Mesendoderm (in vitro differentiated cells): ENCODE measurements at regions not wholly inside any gene's neighbourhood (a gene's known extent, or its start where the extent isn't known, plus 50 kb on each side); places are given as distances from the start of the nearest gene placed in this dataset.

Experiments
- DNase-seq: peaks from one replicate; pipeline ENCODE4 v3.0.0; 2013
- H2AK5ac ChIP-seq: 2 replicates; pipeline ENCODE4 v1.6.1; 2013; ENCODE audit warnings: low read length, inconsistent platforms
- H2BK120ac ChIP-seq: 2 replicates; pipeline ENCODE4 v1.6.1; 2013; ENCODE audit warnings: low read depth, mild to moderate bottlenecking, low read length, moderate library complexity, mixed read lengths
- H2BK15ac ChIP-seq: replicated peaks from 2 replicates; pipeline ENCODE4 v1.6.1; 2013; ENCODE audit warnings: low read depth, mild to moderate bottlenecking, moderate library complexity
- H2BK5ac ChIP-seq: 2 replicates; pipeline ENCODE4 v1.6.1; 2013; ENCODE audit warnings: low read length, inconsistent platforms
- H3K18ac ChIP-seq: 2 replicates; pipeline ENCODE4 v1.6.1; 2013; ENCODE audit warnings: mild to moderate bottlenecking, low read length, mixed read lengths
- H3K23ac ChIP-seq: one replicate; pipeline ENCODE4 v1.6.1; 2013; ENCODE audit warnings: low read length
- H3K27ac ChIP-seq: 2 replicates; pipeline ENCODE4 v1.5.1; 2013; ENCODE audit warnings: low read depth, mild to moderate bottlenecking, inconsistent platforms, low read length, moderate library complexity
- H3K27me3 ChIP-seq: 2 replicates; pipeline ENCODE4 v1.6.1; 2013; ENCODE audit warnings: low read length, control low read depth, mild to moderate bottlenecking, inconsistent platforms; ENCODE audit not compliant: insufficient read depth, poor library complexity
- H3K36me3 ChIP-seq: 2 replicates; pipeline ENCODE4 v1.6.1; 2013; ENCODE audit warnings: low read length, inconsistent platforms; ENCODE audit not compliant: control insufficient read depth, insufficient read depth
- H3K4ac ChIP-seq: one replicate; pipeline ENCODE4 v1.6.1; 2013; ENCODE audit warnings: low read depth, mild to moderate bottlenecking, low read length, moderate library complexity
- H3K4me1 ChIP-seq: 2 replicates; pipeline ENCODE4 v1.6.1; 2013; ENCODE audit warnings: low read depth, low read length, inconsistent platforms; ENCODE audit not compliant: control insufficient read depth
- H3K4me2 ChIP-seq: 2 replicates; pipeline ENCODE4 v1.6.1; 2013; ENCODE audit warnings: low read length
- H3K4me3 ChIP-seq: 2 replicates; pipeline ENCODE4 v1.5.1; 2013; ENCODE audit warnings: mild to moderate bottlenecking, low read length
- H3K56ac ChIP-seq: one replicate; pipeline ENCODE4 v1.6.1; 2013; ENCODE audit warnings: low read length
- H3K79me1 ChIP-seq: 2 replicates; pipeline ENCODE4 v1.6.1; 2013; ENCODE audit warnings: low read length, inconsistent platforms
- H3K79me2 ChIP-seq: 2 replicates; pipeline ENCODE4 v1.6.1; 2013; ENCODE audit warnings: mild to moderate bottlenecking, low read length; ENCODE audit not compliant: control insufficient read depth, insufficient read depth
- H3K9ac ChIP-seq: 2 replicates; pipeline ENCODE4 v1.6.1; 2013; ENCODE audit warnings: low read length, inconsistent platforms
- H4K5ac ChIP-seq: one replicate; pipeline ENCODE4 v1.6.1; 2013; ENCODE audit warnings: low read length
- H4K8ac ChIP-seq: one replicate; pipeline ENCODE4 v1.6.1; 2013; ENCODE audit warnings: low read depth, mild to moderate bottlenecking, control low read depth, low read length, moderate library complexity
- WGBS: extraction: QIAGEN DNeasy Blood & Tissue Kit; methylation state at CpG from one replicate; pipeline ENCODE4 v1.1.7; 2013; ENCODE audit warnings: low lambda C conversion rate, missing lambda C conversion rate; ENCODE audit not compliant: insufficient coverage; ENCODE audit errors: extremely low coverage; 5-methylcytosine and 5-hydroxymethylcytosine counted together

DNA sequence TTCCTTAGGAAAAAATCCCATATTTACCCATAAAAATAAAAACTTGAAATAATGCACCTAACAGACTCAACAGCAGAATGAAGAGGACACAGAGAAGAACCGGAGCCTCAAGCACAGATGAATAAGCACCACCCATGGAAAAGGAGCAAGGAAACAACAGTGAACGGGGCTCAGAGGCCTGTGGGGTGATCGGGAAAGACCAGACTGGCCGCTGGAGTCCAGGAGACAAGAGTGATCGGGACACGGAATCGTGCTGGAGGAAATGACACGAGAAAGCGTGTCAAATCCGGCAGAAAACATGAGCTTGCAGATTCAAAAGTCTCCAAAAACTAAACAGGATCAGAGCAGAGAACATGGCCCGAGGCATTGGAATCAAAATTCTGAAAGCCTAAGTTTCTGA lies 448.0 kb upstream of the SALL3 start:
- no peak overlapping the region for H3K4me2 ChIP-seq
- no peak overlapping the region for H3K4ac ChIP-seq
- WGBS = no CpG with 5 or more reads among the region's 11 CpGs
- DNase-seq = no peak
- H3K79me1 ChIP-seq = no peaks in the 10 kb centered on the region
- no peak overlapping the region for H4K5ac ChIP-seq
- H2BK120ac ChIP-seq = no peak overlapping the region
- no peaks in the 10 kb centered on the region for H3K36me3 ChIP-seq
- no peaks in the 10 kb centered on the region for H3K27me3 ChIP-seq
- no peak overlapping the region for H3K23ac ChIP-seq
- no peak overlapping the region for H2BK5ac ChIP-seq
- no peak overlapping the region for H3K4me3 ChIP-seq
- no peak overlapping the region for H4K8ac ChIP-seq
- H3K27ac ChIP-seq = no peak overlapping the region
- H3K18ac ChIP-seq = no peak overlapping the region
- H2BK15ac ChIP-seq = no peak overlapping the region
- no peaks in the 10 kb centered on the region for H3K4me1 ChIP-seq
- no peaks in the 10 kb centered on the region for H3K79me2 ChIP-seq
- H3K9ac ChIP-seq = no peak overlapping the region
- no peak overlapping the region for H3K56ac ChIP-seq
- no peak overlapping the region for H2AK5ac ChIP-seq

- H3K18ac ChIP-seq = no peak overlapping the region
- no peak overlapping the region for H3K56ac ChIP-seq
- H4K5ac ChIP-seq = no peak overlapping the region
- no peak overlapping the region for H3K4me3 ChIP-seq
- no peak overlapping the region for H2BK120ac ChIP-seq
- H3K79me2 ChIP-seq = no peaks in the 10 kb centered on the region
- no peaks in the 10 kb centered on the region for H3K79me1 ChIP-seq
- no peaks in the 10 kb centered on the region for H3K36me3 ChIP-seq
- H3K27me3 ChIP-seq = no peaks in the 10 kb centered on the region
- H3K23ac ChIP-seq = no peak overlapping the region
- H2AK5ac ChIP-seq = no peak overlapping the region
- no peak overlapping the region for H3K27ac ChIP-seq
- no peak overlapping the region for H3K4ac ChIP-seq
- H2BK15ac ChIP-seq = no peak overlapping the region
- no peak overlapping the region for H4K8ac ChIP-seq
- WGBS = no CpG with 5 or more reads among the region's 20 CpGs
- no peak overlapping the region for H3K9ac ChIP-seq
- DNase-seq = no peak
- no peak overlapping the region for H3K4me2 ChIP-seq
- H3K4me1 ChIP-seq = no peaks in the 10 kb centered on the region
- no peak overlapping the region for H2BK5ac ChIP-seq
Measured at GRCh38 chr18:78538669-78539440, 440.8 kb upstream of the SALL3 start.

DNA sequence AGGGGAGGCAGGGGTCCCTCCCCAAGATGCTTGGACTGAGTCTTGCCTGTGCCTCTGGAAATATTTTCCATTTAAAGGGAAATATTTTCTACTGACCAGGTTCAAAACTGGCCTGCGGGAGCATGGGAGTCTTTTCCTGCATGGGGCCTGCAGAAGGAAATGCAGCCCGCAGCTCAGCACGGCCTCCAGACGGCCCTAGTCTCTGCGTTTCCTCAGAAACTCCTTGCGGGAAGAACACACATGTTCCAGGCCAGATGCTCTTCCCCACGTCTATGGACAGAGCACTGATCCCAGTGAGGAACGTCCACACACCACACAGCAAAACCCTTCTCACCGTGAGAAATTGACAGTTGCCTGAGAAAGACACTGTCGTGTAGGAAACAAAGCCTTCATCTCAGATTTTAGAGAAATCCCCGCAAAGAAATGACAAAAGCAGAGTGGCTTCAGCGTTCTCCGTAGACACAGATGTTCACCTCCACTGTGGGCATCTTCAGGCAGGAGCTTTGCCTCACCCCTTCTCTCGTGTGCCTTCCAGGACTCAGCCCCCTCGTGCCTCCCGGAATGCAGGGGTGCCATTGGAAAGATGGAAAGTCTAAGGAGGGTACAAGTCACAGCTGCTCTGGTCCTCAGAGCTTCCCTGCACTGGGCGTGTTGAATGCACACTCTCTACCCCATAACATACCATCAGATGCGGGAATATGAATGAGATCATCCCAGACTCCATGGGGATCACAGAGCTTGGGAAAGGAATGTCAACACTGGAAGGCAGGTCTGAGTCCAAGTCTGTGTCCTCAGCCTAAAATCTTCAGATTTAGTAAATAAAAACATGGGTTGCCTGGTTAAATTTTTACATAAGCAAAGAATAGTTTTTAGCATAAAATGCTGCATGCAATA lies 438.7 kb upstream of the SALL3 start:
- Histone ChIP-seq H3K4ac (no peak overlapping the region), H3K79me2 (no peaks in the 10 kb centered on the region), H3K36me3 (no peaks in the 10 kb centered on the region), H4K5ac (no peak overlapping the region), H3K4me3 (no peak overlapping the region), H2AK5ac (no peak overlapping the region), H3K79me1 (no peaks in the 10 kb centered on the region), H2BK15ac (no peak overlapping the region), H3K23ac (no peak overlapping the region), H3K4me2 (no peak overlapping the region), H3K9ac (no peak overlapping the region), H2BK5ac (no peak overlapping the region), H3K27ac (no peak overlapping the region), H4K8ac (no peak overlapping the region), H3K4me1 (no peaks in the 10 kb centered on the region), H3K18ac (no peak overlapping the region), H2BK120ac (no peak overlapping the region), H3K56ac (no peak overlapping the region), H3K27me3 (no peaks in the 10 kb centered on the region)
- no CpG with 5 or more reads among the region's 18 CpGs for WGBS
- no peak for DNase-seq

- Histone ChIP-seq H3K79me1 (no peaks in the 10 kb centered on the region), H4K8ac (no peak overlapping the region)
Measured at GRCh38 chr18:78542204-78542603, 437.4 kb upstream of the SALL3 start.

GRCh38 chr18:78543201-78543725 lies 436.4 kb upstream of the SALL3 start:
- no peak overlapping the region for H3K18ac ChIP-seq
- H3K4ac ChIP-seq = no peak overlapping the region
- H3K9ac ChIP-seq = no peak overlapping the region
- no peak for DNase-seq
- H3K79me2 ChIP-seq = no peaks in the 10 kb centered on the region
- no peak overlapping the region for H2BK15ac ChIP-seq
- H3K36me3 ChIP-seq = no peaks in the 10 kb centered on the region
- H4K5ac ChIP-seq = no peak overlapping the region
- no peaks in the 10 kb centered on the region for H3K27me3 ChIP-seq
- no peak overlapping the region for H2BK5ac ChIP-seq
- no peak overlapping the region for H2BK120ac ChIP-seq
- no peak overlapping the region for H3K4me3 ChIP-seq
- H3K23ac ChIP-seq = no peak overlapping the region
- H3K79me1 ChIP-seq = no peaks in the 10 kb centered on the region
- no peak overlapping the region for H3K27ac ChIP-seq
- H3K4me1 ChIP-seq = no peaks in the 10 kb centered on the region
- H2AK5ac ChIP-seq = no peak overlapping the region
- H4K8ac ChIP-seq = no peak overlapping the region
- H3K4me2 ChIP-seq = no peak overlapping the region
- no CpG with 5 or more reads among the region's 9 CpGs for WGBS
- no peak overlapping the region for H3K56ac ChIP-seq

More at GRCh38 chr18:78542204-78542603, 437.4 kb upstream of the SALL3 start:
- H3K56ac ChIP-seq = no peak overlapping the region
- no peak overlapping the region for H4K5ac ChIP-seq
- no peak overlapping the region for H2BK120ac ChIP-seq
- H3K4me2 ChIP-seq = no peak overlapping the region
- DNase-seq = peak; percentile 26
- H2AK5ac ChIP-seq = no peak overlapping the region
- no CpG with 5 or more reads among the region's 4 CpGs for WGBS
- no peaks in the 10 kb centered on the region for H3K27me3 ChIP-seq
- H3K36me3 ChIP-seq = no peaks in the 10 kb centered on the region
- no peak overlapping the region for H3K23ac ChIP-seq
- no peak overlapping the region for H3K9ac ChIP-seq
- no peak overlapping the region for H3K4me3 ChIP-seq
- H3K27ac ChIP-seq = no peak overlapping the region
- no peak overlapping the region for H3K18ac ChIP-seq
- no peak overlapping the region for H2BK5ac ChIP-seq
- H3K4ac ChIP-seq = no peak overlapping the region
- no peak overlapping the region for H2BK15ac ChIP-seq
- H3K79me2 ChIP-seq = no peaks in the 10 kb centered on the region
- H3K4me1 ChIP-seq = no peaks in the 10 kb centered on the region
